ENCODE measurements at regions not wholly inside any gene's neighbourhood (a gene's known extent, or its start where the extent isn't known, plus 50 kb on each side); places are given as distances from the start of the nearest gene placed in this dataset.

DNA sequence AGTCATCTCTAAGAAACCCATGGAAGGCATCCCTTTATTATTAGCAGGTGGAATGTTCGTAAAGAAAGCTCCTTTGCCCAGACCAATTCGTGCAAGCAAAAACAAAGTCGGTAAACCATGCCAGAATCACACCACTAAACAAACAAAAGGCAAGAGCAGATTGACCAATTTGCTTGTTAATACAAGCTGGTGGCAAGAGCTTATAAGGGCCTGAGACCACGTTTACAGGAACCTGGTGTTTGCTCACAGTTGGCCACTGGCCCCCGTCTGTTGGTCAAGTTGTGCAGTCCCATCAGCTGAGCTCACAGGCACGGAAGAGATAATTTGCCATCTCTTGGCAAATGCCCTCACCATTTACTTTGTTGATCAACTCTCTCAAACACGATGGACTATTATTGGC, 342.2 kb upstream of the MKI67 start:
- no peak for DNase-seq (ENCODE audit: low read depth)

DNA sequence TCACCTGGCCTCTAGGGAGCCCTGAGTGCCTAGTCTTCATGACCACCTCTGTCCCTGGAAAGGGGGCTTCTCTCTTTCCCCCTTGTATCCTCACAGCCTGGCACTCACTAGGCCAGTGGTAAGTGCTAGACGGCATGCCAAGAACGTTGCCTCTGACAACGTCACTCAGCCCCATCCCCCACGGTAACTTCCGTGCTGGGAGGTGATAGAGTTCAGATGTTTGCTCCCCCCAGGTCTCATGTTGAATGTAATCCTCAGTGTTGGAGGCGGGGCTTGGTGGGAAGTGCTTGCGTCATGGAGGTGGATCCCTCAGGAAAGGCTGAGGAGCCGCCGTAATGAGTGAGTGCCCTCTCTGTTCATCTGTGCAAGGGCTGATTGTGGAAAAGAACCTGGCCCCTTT, 343.3 kb upstream of the MKI67 start:
- DNase-seq (ENCODE audit: low read depth): no peak

DNA sequence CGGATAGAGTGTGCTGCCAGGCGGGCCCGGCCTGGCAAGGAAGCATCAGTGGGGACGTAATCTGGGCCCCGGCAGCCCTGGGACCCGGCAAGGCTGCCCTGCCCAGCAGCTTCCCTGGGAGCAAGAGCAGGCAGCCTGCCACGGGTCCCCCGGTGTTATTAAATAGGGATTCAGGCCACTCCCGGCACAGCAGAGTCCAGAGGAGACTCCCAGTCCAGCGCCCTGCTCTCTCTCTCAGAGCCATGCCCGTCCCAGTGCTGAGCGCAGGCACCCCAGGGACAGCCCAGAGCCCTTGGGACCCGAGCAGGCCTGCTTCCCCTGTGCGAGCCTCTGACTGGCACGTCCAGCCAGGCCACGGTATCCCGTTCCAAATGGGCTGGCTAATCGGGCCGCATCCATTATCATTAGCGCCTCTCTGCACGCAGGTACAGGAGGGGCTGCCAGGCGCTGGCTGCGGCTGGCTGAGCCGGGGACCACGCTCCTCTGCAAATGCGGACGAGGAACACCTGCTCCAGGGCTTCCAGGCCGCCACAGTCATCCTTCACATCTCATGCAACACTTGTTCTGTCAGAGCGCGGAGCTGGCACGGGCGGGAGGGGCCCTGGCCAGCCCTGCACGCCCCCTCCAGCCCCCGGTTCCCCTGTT, 344.2 kb upstream of the MKI67 start:
- DNase-seq (ENCODE audit: low read depth): no peak

DNA sequence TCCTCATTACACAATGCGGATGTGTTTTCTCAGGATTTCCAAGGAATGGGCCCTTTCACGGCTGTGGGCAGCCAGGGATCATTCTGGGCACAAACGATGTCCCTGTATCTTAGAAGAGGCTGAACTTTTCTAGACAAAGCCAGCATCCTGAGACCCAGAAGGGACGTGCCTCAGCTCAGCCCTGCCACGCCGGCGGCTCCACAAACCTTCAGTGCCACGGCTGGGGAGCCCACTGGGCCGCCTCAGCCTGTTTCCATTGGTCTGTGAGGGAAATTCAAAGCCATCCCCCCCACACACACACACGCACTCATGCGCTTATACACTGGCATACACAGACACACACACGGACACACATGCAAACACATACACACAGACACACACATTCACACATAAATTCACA, 344.9 kb upstream of the MKI67 start:
- no peak for DNase-seq (ENCODE audit: low read depth)

DNA sequence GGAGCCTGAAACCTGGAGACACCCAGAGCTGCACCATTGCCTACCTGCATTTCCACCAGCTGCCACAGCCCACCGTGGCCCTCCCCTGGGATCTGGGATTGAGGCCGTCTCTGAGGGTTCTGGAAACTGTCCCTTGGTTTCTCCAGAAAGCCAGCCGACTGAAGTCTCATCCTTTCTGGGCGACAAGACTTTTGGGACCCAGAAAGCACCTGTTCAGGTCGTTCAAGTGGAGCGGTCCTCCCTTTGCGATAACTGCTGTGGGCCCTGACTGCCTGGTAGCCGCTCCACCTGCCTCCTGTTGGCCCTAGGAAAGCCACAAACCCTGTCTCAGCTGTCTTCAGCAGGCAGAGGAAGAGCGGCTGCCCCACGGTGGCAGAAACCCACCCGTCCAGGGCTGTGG, 346.0 kb upstream of the MKI67 start:
- DNase-seq (ENCODE audit: low read depth): no peak

DNA sequence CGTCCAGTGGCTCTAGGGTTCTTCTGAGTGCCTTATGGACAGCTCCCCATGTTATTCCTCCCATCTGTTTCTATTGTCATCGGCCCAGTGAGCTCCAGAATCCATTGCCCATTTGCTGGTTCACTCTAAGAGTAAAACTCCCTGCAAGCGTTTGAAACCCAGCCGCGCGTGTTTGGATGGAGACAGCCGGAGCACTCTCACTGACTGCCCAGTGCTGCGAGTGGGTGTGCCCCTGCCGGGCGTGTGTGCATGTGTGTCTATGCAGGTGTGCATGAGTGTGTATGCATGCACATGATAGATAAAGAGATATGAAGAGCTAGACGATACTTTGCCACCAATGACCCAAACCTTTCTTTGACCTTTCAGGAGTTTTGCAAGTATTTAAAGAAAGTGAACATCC, 347.2 kb upstream of the MKI67 start:
- no peak for DNase-seq (ENCODE audit: low read depth)

DNA sequence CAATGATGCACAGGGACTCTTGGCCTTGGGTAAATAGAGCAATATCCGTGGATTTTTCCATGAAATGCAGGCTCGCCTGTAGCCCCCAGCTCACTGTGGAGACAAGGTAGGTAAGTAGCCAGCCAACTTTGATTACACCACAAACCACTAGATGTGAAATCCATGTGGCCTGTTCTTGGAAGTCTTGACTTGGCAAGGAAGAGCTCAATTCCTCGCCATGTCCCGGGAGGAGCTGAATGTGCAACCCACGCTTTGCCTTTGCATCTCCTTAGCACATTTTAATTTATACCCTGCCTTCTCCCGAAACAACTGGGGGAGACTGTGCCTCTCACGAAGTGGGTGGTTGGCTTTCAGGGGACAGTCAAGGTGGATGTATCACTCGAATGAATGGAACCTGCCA, 347.7 kb upstream of the MKI67 start:
- DNase-seq (ENCODE audit: low read depth): no peak

DNA sequence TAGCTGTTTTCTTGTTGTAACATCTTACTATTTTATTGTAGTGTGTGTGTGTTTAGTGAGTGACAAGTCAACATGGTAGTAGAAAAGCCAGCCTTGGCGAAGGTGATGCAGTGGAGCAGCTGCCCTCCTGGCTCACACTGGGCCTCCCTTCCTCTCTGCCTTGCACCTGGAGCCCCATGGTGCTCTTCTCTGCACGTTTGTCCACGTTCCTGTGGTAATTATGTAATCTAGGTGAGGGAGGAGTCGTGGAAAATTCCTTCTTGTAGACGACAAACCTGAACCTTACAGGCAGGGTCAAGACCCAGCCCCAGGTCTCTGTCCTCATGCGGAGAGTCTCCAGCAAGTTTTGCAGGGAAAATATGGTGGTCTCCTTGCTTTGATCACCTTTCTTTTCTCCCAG, 348.3 kb upstream of the MKI67 start:
- no peak for DNase-seq (ENCODE audit: low read depth)

DNA sequence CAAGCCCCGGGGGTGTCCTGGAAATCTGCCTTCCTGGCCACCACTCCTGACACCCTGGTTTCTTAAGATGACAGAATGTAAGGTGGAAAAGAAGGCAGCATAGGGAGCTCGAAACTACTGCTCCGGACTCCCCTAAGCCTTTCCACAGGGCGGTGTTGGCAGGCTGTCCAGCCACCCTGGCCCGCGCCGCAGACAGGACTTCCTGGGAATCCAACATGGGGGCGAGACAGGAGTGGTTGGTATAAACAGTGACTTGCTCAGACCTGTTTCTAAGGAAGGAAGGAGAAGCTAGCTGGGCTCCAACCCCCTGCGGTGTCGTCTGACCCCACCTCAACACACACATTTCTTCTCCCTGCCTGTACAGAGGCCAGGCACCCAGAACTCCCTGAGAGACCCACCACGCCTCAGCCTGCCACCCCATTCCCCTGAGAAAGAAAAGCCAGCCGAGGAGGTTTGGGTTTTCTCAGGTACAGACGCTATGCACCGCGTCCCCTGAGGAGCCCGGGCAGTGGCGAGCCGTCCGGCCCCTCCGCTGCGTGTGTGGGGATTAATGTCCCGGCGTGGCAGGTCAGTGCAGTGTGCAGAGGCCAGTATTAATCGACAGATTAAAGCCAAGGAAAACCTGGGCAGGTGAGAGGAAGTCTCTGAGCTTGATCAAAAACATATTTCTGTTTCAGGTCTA, 349.6 kb upstream of the MKI67 start:
- DNase-seq (ENCODE audit: low read depth): no peak

DNA sequence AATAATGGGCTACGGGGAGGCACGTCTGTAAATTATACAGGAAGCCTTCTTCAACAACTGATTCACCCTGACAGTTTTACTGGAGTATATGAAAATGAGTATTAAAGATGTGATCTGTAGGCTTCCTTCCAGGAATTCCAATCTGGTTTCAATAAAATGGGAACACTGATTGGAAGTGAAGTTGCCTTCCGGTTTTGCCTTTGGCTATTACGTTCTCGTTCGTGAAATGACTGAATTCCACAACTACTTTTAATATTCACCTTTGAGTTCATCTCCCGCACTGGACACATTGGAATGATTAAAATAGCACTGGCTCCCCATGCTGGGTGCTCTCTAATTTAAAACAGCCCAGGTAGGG, 350.1 kb upstream of the MKI67 start:
- DNase-seq (ENCODE audit: low read depth): no peak

DNA sequence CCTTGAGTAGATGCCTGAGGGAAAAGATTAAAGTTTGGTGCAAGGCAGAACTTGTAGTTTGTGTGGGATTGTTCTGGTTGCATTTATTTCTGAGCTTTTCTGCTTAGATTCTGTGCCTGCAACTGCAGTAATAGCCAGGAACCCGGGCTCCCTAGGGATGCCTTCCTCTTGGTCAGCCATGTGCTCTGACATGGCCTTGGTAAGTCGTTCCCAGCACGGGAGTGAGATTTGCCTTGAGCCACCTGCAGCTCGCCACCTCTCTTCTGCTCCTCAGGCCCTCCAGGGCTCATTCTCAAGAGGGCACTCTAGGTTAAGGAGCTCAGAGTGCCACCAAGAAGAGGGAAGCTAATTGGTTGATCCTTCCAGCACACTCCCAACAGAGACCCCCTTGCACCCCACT, 350.6 kb upstream of the MKI67 start:
- DNase-seq (ENCODE audit: low read depth): no peak

DNA sequence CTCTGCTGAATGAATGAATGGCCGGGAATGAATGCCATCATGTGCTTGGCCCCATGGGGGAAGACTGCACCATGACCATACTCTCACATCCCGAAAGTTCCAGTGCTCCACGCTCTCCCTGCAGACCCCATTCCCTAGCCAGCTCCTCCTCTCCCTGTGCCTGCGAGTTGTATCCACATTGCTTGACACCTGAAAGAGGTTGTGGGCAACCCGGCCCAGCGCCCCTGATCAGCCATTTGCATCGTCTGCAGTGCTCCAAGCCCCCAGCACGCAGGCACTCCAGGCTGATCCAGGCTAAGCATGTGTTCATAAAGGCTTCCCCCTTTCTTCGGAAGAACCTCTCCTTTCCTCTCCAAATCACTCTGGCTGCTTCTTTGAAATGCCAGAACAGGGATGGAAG, 354.4 kb upstream of the MKI67 start:
- DNase-seq (ENCODE audit: low read depth): no peak

DNA sequence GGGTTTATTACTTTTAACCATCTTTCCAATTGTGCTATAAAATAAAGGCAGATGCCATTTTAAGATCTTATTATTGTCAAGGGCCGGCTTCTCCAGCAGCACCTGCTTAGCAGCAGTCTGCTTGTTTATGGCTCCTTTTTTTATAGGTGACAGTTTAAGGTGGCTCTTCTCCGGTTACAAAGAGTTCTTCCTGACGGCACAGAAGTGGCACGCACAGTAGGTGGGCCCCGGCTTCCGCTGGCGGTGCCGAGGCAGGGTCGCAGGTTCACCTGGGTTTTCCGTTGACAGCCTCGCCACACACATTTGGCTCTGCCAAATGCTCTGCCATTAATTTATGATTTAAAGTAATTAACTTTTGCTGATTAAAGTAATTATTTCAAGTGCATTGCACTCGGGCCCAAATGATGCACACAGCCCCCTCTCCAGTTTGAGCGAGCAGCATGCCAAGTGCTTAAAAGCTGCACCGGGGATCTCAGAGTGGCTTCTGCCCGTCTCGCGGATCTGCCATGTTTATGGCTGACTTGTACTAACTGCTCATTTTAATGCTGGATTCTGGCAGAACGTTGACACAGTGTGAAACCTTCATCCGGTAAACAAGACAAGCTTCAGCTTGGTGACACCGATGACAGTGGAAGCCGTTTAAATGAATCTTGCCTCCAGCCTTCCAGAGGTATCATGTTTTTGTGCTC, 355.1 kb upstream of the MKI67 start:
- DNase-seq (ENCODE audit: low read depth): no peak

DNA sequence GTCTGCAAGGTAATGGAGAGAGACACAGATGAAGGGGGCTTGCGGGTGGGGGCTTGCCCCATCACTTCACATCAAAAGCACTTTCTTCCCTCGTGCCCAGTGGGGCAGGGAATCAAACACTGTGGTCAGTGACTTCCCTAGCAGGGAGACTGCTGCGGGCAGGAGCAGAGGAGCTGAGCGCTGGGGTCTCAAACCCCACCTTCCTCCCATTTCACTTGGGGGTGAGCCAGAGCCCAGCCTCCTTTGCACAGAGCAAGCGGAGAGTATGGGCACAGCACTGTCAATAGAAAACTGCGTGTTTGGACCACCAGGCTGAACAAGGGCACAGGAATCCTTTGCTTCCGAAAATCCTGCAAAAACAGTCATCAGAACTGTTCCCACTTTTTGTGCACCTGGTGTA, 355.8 kb upstream of the MKI67 start:
- no peak for DNase-seq (ENCODE audit: low read depth)

DNA sequence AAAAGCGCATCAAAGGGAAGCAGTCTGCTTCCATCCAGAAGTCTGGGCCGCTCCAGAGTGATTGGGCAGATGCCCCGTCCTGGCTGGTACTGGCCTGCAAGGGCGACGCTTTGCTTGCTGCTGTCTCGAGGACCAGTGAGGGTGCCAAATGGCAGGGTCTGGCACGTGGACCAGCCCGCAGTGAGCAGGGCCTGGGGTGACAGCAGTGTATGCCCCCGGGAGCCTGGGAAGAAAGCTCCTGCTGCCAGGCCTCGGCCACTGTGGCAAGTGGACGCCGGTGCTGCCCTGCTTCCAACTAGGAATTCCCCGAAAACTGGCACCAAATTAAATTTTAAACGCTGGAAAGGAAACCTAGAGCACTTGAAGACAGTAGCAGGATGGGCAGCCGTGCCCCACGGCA, 357.0 kb upstream of the MKI67 start:
- DNase-seq (ENCODE audit: low read depth): no peak

DNA sequence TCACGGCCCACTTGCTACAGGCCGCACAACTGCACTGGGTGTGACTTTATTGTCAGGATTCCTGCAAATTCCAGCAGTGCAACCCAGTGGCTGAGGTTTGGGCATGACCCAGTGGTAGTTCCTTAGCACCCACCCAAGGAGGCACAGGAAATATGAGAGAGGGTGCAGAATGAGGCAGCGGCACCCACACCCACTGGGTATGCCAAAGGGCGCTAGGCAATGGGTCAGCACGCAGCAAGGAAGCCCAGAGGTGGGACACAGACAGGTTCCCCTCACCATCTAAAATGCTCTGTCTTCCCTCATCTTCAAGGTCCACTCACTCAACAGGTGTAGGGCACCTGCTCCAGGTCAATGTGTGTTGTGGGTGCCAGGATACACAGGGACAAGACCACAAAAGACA, 357.8 kb upstream of the MKI67 start:
- no peak for DNase-seq (ENCODE audit: low read depth)

DNA sequence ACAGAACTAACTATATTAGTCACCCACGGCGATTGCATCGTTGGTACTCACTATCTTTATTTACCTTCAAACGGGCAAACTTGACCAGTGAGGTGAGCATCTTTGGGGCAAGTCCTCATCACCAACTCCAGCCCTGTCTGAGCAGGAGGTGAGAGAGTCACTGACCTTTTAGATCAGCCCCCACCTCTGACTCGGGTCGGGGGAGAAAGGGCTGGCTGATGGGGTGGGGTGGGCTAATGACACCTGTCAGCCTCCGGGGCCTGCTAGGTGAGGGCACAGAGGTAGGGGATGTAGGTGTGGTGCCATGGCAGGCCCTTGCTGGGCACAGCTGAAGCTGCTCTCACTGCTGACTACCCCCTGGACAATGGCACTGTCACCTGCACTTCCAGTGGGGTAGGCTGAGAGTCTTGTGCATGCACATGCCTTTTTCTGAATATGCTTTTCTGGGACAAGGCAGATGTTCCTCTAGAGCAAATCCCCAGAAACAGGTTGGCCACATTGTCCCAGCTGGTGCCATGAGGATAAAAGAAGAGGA, 359.5 kb upstream of the MKI67 start:
- no peak for DNase-seq (ENCODE audit: low read depth)

DNA sequence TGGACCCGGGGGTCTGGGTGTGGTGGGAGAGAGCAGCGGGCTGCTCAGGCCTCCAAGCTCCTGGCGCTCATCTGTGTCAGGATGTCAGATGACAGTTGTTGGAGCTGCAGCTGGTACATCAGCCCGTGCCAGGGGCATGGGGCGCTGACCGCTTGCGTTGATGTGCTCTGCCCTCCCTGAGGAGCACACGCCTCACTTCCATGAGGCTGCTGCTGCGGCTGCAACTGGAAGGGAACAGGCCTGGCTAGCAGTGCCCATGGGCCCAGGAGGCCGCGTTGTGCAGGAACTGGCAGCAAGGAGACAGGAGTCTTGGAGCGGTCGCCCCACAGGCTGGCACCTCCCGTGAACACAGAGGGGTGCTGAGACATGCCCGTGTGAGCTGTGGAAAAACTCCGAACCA, 361.3 kb upstream of the MKI67 start:
- no peak for DNase-seq (ENCODE audit: low read depth)

DNA sequence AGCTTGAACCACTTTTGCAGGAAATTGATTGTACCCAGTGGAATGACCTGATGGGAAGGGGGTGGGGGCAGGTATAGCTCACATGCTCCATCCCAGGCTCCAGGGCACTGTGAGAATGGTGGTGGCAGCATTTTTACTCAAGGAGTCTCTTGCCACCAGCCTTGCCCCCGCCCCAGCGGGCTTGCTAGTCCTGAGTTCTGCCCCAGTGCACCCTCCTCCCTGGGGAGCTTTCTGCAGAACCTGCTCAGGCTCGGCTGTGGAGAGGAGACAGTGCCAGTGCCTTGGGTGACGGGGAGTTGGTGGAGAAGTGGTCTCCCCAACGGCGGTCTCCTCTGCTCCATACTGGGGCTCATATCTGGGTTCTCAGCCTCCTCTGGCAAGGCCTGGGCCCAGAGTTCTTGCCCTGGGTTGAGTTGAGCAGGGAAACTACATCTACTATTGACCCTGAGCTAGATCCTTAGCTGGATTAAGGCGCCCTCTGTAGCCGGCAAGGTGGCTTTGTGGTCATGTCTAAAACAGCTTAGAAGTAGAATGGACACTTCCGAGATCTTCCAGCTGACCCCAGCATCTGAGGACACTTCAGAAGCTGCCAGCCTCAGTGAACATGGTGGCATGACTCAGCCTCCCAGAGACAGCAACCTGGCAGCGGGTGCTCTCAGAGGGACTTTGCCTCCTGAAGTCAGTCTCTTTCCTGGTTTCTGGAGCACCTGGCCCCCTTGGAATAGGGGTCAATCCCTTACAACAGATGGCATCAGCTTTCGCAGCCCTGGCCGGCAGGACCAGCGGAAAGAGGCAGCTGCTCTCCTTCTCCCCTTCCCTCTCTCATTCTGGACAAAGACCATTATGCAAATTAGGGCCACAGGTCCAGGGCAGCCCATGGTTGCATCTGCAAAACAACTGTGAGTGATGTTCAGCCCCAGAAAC, 363.4 kb upstream of the MKI67 start:
- no peak for DNase-seq (ENCODE audit: low read depth)

DNA sequence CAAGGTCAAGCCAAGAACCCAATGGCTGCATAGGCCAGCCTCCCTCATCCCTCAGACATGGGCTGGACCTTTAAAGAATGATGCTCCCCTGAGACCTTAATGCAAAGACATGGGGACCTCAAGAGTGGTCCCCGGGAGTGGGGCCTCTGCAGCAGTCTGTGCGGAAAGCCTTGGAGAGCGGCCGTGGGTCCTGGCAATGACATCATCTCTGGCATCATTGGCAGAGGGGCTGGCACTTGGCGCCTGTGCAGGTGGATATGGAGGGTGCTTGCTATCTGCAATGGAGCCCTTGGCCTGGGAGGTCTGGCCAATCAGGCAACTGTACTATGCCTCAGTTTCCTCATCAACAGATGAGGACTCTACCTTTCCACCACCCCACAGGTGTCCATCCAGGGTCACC, 365.5 kb upstream of the MKI67 start:
- no peak for DNase-seq (ENCODE audit: low read depth)

DNA sequence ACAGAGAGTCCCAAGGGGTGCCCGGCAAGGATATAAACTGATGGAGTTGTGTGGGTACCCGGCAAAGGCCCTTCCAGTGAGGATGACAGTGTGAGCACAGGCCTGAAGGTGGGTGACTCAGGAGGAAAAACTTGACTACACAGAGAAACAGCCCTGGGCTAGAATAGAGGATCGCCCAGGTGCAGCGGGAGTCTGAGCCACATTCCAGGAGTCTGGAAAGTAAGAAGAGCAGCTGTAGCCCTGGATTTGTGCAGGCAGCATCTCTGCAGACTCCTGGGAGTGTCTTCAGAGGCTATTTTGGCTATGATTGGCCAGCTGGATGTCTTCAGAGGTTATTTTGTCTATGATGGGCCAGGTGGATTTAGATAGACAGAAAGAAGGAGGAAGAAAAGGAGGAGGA, 367.6 kb upstream of the MKI67 start:
- DNase-seq (ENCODE audit: low read depth): no peak

DNA sequence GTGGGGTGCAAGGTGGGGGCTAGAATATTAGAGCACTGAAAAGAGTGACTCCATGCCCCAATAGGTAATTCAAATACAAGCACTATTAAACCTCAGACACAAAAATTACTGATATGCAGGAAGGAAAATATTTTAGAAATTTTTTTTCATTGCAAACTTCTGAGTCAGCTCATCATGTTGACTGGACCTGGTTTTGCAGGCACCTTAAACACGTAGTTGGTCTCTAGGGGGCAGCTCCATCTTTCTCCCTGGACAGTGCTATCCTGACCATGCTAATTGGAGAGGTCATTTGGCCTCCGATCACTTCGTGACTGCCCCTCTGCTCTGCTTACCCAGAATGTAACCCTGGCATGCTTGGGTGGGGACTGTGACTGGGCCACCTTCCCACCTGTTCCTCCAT, 368.4 kb upstream of the MKI67 start:
- DNase-seq (ENCODE audit: low read depth): no peak
